Tibial artery (tissue), 4 donors: ENCODE measurements at regions not wholly inside any gene's neighbourhood (a gene's known extent, or its start where the extent isn't known, plus 50 kb on each side); places are given as distances from the start of the nearest gene placed in this dataset.

Experiments
- DNase-seq, 2 donors: peaks; one replicate each; pipeline ENCODE4 v3.0.0-alpha.2; 2019
- H3K27ac ChIP-seq, 2 donors: fragments of 200-600 bp; sonication (generic) in 1 of 2; 1 replicate in 1 of 2; 2 replicates in 1 of 2; pipeline ENCODE4 v1.5.1; 2018 to 2019; ENCODE audit warnings: mild to moderate bottlenecking in 1 of 2
- H3K27me3 ChIP-seq, 2 donors: fragments of 200-600 bp; sonication (generic) in 1 of 2; one replicate each; pipeline versions ENCODE4 v1.5.1 to v1.6.0; 2016 to 2019
- H3K36me3 ChIP-seq, 3 donors: fragments of 200-600 bp; sonication (generic) in 2 of 3; one replicate each; pipeline ENCODE4 v1.5.1; 2016 to 2019; ENCODE audit warnings: mild to moderate bottlenecking in 2 of 3
- H3K4me1 ChIP-seq, 4 donors: fragments of 200-600 bp; sonication (generic) in 2 of 4; 1 replicate in 3 of 4; 2 replicates in 1 of 4; pipeline ENCODE4 v1.5.1; 2016 to 2019
- H3K4me3 ChIP-seq, 2 donors: fragments of 200-600 bp; sonication (generic) in 1 of 2; 1 replicate in 1 of 2; 2 replicates in 1 of 2; pipeline ENCODE4 v1.5.1; 2018 to 2019; ENCODE audit warnings: mild to moderate bottlenecking in 2 of 2
- H3K9me3 ChIP-seq, 3 donors: fragments of 200-600 bp; sonication (generic) in 1 of 3; one replicate each; pipeline ENCODE4 v1.5.1; 2016 to 2019
- intact Hi-C: fragments of 100-400 bp; cut with DNase I; formaldehyde crosslinking; loops from one replicate; pipeline ENCODE4 v1.15.0; 2023; ENCODE audit warnings: low total_unique reads
- TF ChIP-seq, protein P1 (sequence below), 2 experiments: fragments of 200-600 bp in 1 of 2; fragments of 450-650 bp in 1 of 2; IDR thresholded peaks; one replicate each; pipeline ENCODE4 v1.5.1; 2017 to 2019; ENCODE audit warnings: antibody characterized with exemption in 2 of 2, mild to moderate bottlenecking in 1 of 2, moderate library complexity in 1 of 2

DNA sequence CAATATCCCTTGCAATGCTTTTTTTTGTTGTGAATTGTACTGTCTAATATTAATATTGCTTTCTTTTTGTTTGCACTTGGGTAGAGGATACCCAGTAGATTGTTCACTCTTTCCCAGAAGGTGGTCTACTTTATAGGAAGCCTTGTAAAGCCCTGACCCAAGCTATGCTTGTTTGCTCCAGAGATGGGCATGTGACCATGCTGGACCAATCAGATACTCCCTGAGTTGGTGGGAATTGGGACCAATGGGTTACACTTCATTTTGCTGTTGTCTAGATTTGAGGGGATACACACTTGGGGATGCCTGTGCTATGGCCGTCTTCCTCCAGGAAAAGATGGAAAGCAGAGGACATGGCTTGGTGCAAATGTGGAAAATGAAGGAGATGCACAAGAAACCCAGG, 314.3 kb downstream of the DYSF start:
- Histone ChIP-seq H3K4me1 (no peaks in the 10 kb centered on the region), H3K4me3 (no peak overlapping the region), H3K36me3 (no peaks in the 10 kb centered on the region), H3K9me3 (peaks cover 0 to 14% (median 11%) of the 10 kb centered on the region in 3 donors), H3K27me3 (no peaks in the 10 kb centered on the region), H3K27ac (no peak overlapping the region)
- no peak for DNase-seq
- intact Hi-C loops, result no loop called here
- TF ChIP-seq, protein P1, sequence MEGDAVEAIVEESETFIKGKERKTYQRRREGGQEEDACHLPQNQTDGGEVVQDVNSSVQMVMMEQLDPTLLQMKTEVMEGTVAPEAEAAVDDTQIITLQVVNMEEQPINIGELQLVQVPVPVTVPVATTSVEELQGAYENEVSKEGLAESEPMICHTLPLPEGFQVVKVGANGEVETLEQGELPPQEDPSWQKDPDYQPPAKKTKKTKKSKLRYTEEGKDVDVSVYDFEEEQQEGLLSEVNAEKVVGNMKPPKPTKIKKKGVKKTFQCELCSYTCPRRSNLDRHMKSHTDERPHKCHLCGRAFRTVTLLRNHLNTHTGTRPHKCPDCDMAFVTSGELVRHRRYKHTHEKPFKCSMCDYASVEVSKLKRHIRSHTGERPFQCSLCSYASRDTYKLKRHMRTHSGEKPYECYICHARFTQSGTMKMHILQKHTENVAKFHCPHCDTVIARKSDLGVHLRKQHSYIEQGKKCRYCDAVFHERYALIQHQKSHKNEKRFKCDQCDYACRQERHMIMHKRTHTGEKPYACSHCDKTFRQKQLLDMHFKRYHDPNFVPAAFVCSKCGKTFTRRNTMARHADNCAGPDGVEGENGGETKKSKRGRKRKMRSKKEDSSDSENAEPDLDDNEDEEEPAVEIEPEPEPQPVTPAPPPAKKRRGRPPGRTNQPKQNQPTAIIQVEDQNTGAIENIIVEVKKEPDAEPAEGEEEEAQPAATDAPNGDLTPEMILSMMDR (IDR thresholded peaks at IDR 0.05), result no peak

DNA sequence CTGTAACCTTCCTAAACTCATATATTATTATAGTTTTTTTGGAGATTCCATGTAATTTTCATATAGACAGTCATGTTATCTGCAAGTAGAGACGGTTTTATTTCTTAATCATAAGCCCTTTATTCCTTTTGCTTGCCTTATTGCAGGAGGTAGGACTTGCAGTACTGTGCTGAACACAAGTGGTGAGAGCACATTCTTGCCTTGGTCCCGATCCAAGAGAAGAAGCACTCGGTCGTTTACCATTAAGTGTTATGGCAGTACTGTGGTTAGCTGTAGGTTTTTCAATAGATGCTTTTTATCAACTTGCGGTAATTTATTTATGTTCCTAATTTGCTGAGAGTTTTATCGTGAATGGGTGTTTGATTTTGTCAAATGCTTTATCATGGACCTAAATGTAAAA, 305.7 kb downstream of the DYSF start:
- Histone ChIP-seq H3K9me3 (no peaks in the 10 kb centered on the region), H3K27me3 (no peaks in the 10 kb centered on the region), H3K4me3 (no peak overlapping the region), H3K4me1 (peaks cover 0 to 12% (median 0%) of the 10 kb centered on the region in 4 donors), H3K36me3 (no peaks in the 10 kb centered on the region), H3K27ac (no peak overlapping the region)
- intact Hi-C loops, result no loop called here
- no peak for DNase-seq
- TF ChIP-seq, protein P1 (IDR thresholded peaks at IDR 0.05), result no peak

DNA sequence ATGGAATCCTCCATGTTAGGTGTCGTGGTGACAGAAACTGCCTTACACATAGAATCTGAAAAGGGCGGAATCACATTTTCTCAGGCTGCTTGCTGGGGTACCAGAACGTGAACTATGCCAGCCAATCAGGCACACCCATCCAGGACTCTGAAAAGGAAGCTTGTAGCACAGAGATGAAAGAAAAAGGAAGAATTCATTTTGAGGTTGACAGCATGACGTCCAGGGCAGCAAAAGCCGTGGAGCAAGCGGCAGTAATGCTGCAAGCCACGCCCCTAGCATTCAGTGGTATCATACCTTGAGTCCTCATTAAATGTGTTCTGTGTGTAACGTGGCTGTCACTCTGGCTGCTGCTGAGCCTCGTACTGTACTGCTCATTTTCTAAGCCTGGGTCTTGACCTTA, 304.0 kb downstream of the DYSF start:
- TF ChIP-seq, protein P1 (IDR thresholded peaks at IDR 0.05), result no peak
- no peak for DNase-seq
- intact Hi-C loops, result no loop called here
- Histone ChIP-seq H3K27me3 (no peaks in the 10 kb centered on the region), H3K36me3 (no peaks in the 10 kb centered on the region), H3K27ac (no peak overlapping the region), H3K9me3 (no peaks in the 10 kb centered on the region), H3K4me1 (peaks cover 0 to 12% (median 0%) of the 10 kb centered on the region in 4 donors), H3K4me3 (no peak overlapping the region)

DNA sequence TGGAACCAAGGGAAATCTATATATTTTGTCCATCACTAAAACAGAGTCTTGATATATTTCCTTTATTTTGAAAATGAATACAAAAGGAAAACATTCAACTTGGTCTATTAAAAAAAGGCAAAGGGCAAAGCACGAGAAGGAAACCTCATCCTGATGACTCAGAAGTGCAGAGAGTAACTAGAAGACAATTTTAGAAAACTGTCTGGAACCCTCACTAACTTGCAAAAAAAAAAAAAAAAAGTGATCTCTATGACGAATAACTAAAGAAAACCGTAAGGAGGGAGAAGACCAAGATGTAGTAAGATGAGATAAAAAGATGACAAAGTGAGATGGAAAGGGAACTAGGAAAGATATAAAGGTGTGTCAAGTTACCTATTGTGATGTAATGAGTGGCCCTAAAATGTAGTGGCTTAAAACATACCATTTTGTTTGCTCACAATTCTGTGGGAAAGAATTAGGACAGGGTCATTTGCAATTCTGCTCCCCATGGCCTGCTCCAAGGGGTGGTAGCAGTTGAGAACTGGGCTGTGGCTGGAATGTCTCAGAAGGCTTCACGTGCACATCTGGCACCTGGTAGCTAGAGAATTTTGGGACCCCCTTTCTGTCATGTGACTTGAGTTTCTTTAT, 303.0 kb downstream of the DYSF start:
- peaks cover 0 to 12% (median 0%) of the 10 kb centered on the region in 4 donors for H3K4me1 ChIP-seq
- no peaks in the 10 kb centered on the region for H3K36me3 ChIP-seq
- TF ChIP-seq, protein P1 (IDR thresholded peaks at IDR 0.05), result no peak
- intact Hi-C loops, result no loop called here
- no peaks in the 10 kb centered on the region for H3K27me3 ChIP-seq
- H3K4me3 ChIP-seq, result no peak overlapping the region
- H3K27ac ChIP-seq, result peak overlapping the region; percentile 23 to 27
- no peaks in the 10 kb centered on the region for H3K9me3 ChIP-seq
- DNase-seq, result no peak

DNA sequence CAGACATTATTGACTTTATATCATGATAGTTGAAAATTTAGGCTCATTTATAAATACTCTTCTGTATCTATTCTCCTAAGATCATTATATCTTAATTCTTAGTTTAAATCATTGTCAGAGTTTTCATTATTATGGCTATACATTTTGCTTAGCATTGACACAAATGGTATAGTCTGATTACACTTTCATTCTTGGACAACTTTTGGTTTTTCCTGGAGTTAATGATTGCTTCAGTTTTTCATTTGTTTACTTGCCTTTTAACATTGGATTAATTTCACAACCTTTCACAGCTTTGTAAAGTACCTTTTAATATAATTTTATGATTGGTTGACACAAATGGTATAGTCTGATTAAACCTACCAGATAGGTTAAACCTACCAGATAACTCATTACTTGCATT, 298.2 kb downstream of the DYSF start:
- Histone ChIP-seq H3K4me1 (peaks cover 5 to 46% (median 29%) of the 10 kb centered on the region in 4 donors), H3K36me3 (no peaks in the 10 kb centered on the region), H3K27ac (no peak overlapping the region), H3K27me3 (no peaks in the 10 kb centered on the region), H3K4me3 (no peak overlapping the region), H3K9me3 (no peaks in the 10 kb centered on the region)
- no peak for DNase-seq
- intact Hi-C loops, result no loop called here
- TF ChIP-seq, protein P1 (IDR thresholded peaks at IDR 0.05), result no peak
